NCI-H187 treated with DMSO at 0.1 percent for 48 hours (cell line): ENCODE measurements at regions not wholly inside any gene's neighbourhood (a gene's known extent, or its start where the extent isn't known, plus 50 kb on each side); places are given as distances from the start of the nearest gene placed in this dataset.
"Not testable (repeated sequence)": the region's sequence is repeated elsewhere in the genome, so short reads cannot be mapped to it uniquely, and the experiment has no call there.

Experiments
- DNase-seq: peaks from one replicate; lab custom pipeline; 2025; lab: John Stamatoyannopoulos, UW

GRCh38 chr6:22349051-22349450 is 52.2 kb upstream of the PRL start:
- no peak for DNase-seq

DNA sequence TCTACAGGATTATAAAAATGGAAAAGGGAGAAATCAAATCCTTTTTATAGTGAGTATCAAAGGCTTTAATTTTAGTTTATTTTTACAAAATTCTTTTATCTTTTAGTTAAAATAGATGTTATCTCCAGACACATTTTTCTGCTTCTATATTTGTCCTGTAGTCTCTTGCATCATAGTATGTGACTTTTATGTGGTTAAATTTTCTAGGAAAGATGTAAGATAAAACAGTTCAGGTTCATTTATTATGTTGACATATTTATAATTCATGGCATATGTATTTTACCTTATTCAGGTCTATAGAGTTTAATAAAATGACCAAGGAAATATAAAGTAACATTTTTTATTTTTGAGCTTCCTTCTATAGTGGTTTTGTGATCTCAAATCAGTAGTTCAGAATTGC is 52.7 kb upstream of the PRL start:
- no peak for DNase-seq

GRCh38 chr6:22350109-22350508 is 53.3 kb upstream of the PRL start:
- DNase-seq: no peak

DNA sequence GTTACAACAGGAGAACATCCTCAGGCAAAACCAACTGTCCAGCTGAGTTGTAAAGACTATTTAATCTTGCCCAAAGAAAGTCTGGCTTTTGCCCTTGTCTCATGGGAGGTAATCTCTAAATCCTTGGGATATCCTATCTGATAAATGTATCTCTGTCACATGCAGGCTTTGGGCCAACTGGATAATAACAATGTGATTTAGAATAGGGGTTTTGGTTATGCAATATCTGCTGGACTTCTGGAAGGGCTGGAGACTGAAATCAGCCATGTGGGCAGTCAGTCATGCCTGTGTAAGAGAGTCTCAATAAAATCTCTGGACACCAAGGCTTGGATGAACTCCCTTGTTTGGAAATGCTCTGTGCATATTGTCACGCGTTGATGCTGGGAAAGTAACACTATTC is 56.3 kb upstream of the PRL start:
- no peak for DNase-seq

- no peak for DNase-seq
Observed at GRCh38 chr6:22356362-22356940, 59.6 kb upstream of the PRL start.

DNA sequence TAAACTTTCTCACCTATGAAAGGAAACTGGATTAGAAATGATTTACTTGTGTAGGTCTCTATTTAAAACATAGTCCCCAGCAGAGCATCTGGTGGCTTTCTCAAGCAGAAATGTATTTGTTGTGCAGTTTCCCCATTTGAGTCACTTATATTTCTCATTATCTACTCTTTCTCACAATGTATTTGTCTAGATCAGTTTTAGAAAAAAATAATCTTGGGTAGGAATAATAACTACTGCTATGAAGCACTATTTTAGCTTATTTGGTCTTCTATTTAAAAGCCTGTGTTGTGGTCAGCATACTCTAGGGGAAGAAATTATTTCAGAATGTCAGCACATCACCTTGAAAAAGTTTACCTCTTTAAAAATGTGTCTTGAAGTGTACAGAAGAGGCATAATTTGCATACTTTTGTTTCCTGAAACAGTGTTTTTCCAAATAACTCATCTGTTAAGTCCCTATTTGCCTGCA is 60.9 kb upstream of the PRL start:
- no peak for DNase-seq

GRCh38 chr6:22361576-22361975 is 64.7 kb upstream of the PRL start:
- DNase-seq: no peak

DNA sequence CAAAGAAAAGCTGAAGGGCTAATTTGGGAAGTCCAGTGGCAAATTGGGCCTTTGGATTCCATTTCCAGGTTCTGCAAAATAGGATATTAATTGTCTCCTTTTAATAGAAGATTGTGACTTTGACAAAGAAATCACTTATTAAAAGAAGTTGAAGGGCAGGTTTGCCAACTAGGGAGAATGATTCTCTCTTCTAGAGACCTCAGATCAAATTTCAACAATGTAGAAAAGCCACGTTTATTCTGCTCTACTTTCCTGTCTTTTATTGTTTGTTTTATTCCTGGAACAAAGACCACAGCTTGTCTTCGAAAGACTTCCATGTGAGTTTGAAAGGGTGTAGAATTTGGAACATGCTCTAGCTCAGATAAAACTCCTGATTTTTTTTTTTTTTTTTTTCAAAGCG is 65.5 kb upstream of the PRL start:
- DNase-seq: no peak

- peak; percentile 86 for DNase-seq
Observed at GRCh38 chr6:22363166-22363713, 66.4 kb upstream of the PRL start.

DNA sequence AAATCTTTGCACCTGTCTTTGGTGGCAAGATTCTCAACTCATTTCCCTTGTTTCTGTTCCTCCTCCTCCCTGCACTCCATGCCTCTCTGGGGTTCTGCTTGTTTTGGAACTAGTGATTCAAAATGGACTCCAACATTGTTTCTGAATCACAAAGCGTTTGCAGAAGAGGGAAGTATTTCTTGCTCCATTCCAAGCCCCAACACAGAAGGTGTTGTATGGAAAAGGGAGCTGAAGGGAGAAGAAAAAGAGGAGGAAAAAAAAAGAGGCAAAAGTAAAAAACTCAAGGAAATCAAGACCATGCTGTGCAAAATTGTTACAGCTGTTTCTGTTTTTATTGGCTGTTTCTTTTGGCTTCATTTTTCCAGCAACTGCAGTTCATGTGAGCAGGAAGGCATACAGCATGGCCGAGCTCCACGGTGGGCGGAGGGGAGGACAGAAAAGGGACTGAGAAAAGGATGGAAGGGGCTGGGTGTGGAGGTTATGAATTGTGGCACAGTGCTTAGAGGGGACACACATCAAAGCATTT is 66.9 kb upstream of the PRL start:
- no peak for DNase-seq

DNA sequence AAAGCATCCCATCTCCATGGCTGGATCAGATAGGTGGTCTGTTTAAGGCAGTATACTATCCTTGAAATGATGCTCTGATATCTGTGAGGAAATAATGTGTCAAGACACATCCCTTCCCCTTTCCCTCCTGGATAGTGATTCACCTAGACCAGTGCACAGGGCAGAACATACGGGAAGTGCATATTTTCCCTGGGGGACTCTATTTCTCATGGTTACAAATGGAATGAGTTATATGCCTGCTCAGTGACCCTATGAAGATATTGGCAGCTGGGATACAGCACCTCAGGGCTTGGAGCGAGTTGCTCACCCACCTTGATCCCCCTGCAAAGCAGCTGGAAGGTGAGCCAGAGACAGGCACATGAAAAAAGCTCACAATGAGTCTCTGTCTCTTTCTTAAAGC is 67.5 kb upstream of the PRL start:
- no peak for DNase-seq

- no peak for DNase-seq
Observed at GRCh38 chr6:22366214-22366613, 69.4 kb upstream of the PRL start.

GRCh38 chr6:22367346-22367745 is 70.5 kb upstream of the PRL start:
- no peak for DNase-seq

- no peak for DNase-seq
Observed at GRCh38 chr6:22368794-22369193, 72.0 kb upstream of the PRL start.

GRCh38 chr6:22372922-22373321 is 76.1 kb upstream of the PRL start:
- no peak for DNase-seq

- DNase-seq: not testable (repeated sequence)
Observed at GRCh38 chr6:22374950-22375349, 78.1 kb upstream of the PRL start.

DNA sequence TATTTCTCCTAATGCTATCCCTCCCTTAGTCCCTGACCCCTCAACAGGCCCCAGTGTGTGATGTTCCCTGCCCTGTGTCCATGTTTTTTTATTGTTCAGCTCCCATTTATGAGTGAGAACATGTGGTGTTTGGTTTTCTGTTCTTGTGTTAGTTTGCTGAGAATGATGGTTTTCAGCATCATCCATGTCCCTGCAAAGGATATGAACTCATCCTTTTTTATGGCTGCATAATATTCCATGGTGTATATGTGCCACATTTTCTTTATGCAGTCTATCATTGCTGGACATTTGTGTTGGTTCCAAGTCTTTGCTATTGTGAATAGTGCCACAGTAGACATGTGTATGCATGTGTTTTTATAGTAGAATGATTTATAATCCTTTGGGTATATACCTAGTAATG is 79.5 kb upstream of the PRL start:
- DNase-seq: not testable (repeated sequence)

- not testable (repeated sequence) for DNase-seq
Observed at GRCh38 chr6:22378536-22378935, 81.7 kb upstream of the PRL start.

DNA sequence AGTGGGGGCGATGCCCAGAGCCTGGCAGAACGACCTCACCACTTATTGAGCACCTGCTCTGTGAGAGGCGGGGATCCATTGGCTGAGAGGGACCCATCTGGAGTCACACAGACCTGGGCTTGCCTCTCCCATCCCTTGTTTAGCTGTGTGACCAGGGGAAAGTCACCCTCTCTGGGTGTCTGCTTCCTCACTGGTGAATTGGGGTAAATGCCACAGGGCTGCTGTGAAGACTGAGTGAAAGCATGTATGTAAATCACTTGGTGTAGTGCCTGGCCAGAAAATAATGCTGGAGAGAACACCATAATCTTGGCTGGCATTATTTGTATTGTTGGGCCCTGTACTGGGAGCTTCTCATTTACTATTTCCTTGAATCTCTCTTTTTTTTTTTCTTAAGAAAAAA is 83.4 kb upstream of the PRL start:
- DNase-seq: no peak

GRCh38 chr6:22381845-22382544 is 85.2 kb upstream of the PRL start:
- DNase-seq: no peak

GRCh38 chr6:22383016-22383415 is 86.2 kb upstream of the PRL start:
- no peak for DNase-seq

- DNase-seq: no peak
Observed at GRCh38 chr6:22392711-22393110, 95.9 kb upstream of the PRL start.

- DNase-seq: no peak
Observed at GRCh38 chr6:22394691-22395090, 97.9 kb upstream of the PRL start.

DNA sequence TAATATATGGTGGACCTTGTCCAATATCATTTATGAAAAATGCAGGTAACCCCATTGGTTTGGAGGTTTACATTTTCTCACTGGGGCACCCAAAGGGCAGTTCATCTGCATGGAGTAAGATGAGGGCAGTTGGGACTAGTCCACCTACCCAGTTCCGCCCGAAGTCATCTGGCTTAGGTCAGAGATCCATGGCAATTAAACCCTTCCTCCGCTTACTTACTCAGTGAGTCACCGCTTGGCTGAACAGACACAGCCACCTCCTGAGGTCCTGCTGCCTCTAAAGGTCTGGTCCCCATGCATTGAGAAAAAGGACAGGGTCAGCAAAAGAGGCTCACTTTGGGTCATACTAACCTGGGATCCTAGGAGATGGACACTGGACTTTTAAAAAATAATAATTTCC is 102.9 kb upstream of the PRL start:
- no peak for DNase-seq
